SJCRH30 (cell line): ENCODE measurements at regions not wholly inside any gene's neighbourhood (a gene's known extent, or its start where the extent isn't known, plus 50 kb on each side); places are given as distances from the start of the nearest gene placed in this dataset.
"Not testable (repeated sequence)": the region's sequence is repeated elsewhere in the genome, so short reads cannot be mapped to it uniquely, and the experiment has no call there.

Experiments
- DNase-seq, 2 experiments: peaks; one replicate each; pipeline ENCODE4 v3.0.0-alpha.2; 2015 to 2020
- H3K27ac ChIP-seq: fragments of 250-450 bp; sonication (Bioruptor Pico); 2 replicates; pipeline ENCODE4 v1.5.1; 2020; ENCODE audit warnings: mild to moderate bottlenecking, moderate library complexity
- H3K27me3 ChIP-seq: fragments of 250-450 bp; sonication (Bioruptor Pico); 2 replicates; pipeline ENCODE4 v1.5.1; 2020; ENCODE audit warnings: mild to moderate bottlenecking, moderate library complexity
- H3K36me3 ChIP-seq: fragments of 250-450 bp; sonication (Bioruptor Pico); 2 replicates; pipeline ENCODE4 v1.5.1; 2020; ENCODE audit warnings: mild to moderate bottlenecking, moderate library complexity
- H3K4me1 ChIP-seq: fragments of 250-450 bp; sonication (Bioruptor Pico); 2 replicates; pipeline ENCODE4 v1.5.1; 2020; ENCODE audit warnings: mild to moderate bottlenecking, moderate library complexity
- H3K4me3 ChIP-seq: fragments of 250-450 bp; sonication (Bioruptor Pico); 2 replicates; pipeline ENCODE4 v1.5.1; 2020; ENCODE audit warnings: mild to moderate bottlenecking, moderate library complexity
- H3K9me3 ChIP-seq: fragments of 250-450 bp; sonication (Bioruptor Pico); replicated peaks from 2 replicates; pipeline ENCODE4 v1.5.1; 2020; ENCODE audit warnings: mild to moderate bottlenecking, moderate library complexity

- H3K4me1 ChIP-seq, result peaks cover 26% of the 10 kb centered on the region
- no peaks in the 10 kb centered on the region for H3K36me3 ChIP-seq
- DNase-seq, result peak; percentile 55
- H3K27ac ChIP-seq, result peak overlapping the region; percentile 40; the same call in 1 of the 2 replicates
- no peaks in the 10 kb centered on the region for H3K27me3 ChIP-seq
- no peak overlapping the region for H3K4me3 ChIP-seq
- no peaks in the 10 kb centered on the region for H3K9me3 ChIP-seq
Measured at GRCh38 chr15:66630801-66631351, 65.1 kb upstream of the LCTL start.

DNA sequence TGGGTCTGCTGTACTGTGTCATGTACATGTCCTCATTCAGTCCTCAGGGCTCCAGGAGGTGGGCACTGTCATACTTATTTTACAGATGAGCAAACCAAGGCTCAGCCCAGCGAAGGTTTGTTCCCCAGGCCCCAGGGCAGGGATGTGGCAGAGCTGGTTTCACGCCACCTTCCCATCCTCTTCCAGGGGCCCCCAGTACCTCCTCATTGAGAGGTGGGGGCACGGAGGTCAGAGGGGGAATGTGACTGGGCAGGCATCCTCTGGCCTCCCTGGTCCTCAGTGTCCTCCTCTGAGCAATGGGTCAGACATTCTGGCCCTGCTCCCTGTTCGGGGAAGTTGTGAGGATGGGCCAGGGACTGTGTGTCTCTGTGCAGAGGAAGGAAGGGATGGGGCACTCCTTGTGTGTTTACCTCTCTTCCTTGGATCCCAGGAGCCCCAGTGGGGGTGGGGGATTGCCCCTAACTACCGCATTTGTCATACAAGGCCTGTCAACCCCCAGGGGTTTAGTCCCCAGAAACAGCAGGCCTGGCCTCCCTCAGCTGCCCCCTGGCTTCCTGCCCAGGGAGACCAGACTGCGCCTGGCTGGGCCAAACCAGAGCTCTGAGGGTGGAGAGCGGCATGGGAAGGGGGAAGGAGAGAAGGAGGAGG is 65.9 kb upstream of the LCTL start:
- H3K4me3 ChIP-seq, result no peak overlapping the region
- peak overlapping the region; percentile 40; the same call in 1 of the 2 replicates for H3K27ac ChIP-seq
- H3K4me1 ChIP-seq, result peaks cover 26% of the 10 kb centered on the region
- H3K9me3 ChIP-seq, result no peaks in the 10 kb centered on the region
- H3K36me3 ChIP-seq, result no peaks in the 10 kb centered on the region
- DNase-seq, result peak; percentile 55 to 56
- no peaks in the 10 kb centered on the region for H3K27me3 ChIP-seq

GRCh38 chr15:66633041-66633937 is 67.5 kb upstream of the LCTL start:
- no peaks in the 10 kb centered on the region for H3K9me3 ChIP-seq
- no peak overlapping the region for H3K4me3 ChIP-seq
- DNase-seq, result no peak
- no peaks in the 10 kb centered on the region for H3K27me3 ChIP-seq
- H3K36me3 ChIP-seq, result no peaks in the 10 kb centered on the region
- H3K27ac ChIP-seq, result no peak overlapping the region
- peaks cover 26% of the 10 kb centered on the region for H3K4me1 ChIP-seq

DNA sequence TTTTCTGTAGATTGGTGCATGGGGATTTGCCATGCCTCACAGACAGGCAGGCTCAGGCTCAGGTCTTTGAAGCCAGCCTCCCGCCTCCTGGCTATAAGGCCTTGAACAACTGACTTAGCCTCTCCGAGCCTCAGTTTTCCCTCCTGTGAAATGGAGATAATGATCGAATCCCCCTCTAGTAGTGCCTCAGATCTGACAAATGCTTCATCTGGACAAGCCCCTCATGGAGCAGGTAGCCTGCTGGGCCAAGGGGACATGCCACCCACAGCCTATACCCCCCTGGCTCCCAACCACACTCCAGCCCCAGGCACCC is 68.1 kb upstream of the LCTL start:
- no peak for DNase-seq
- no peaks in the 10 kb centered on the region for H3K9me3 ChIP-seq
- peaks cover 26% of the 10 kb centered on the region for H3K4me1 ChIP-seq
- H3K27me3 ChIP-seq, result no peaks in the 10 kb centered on the region
- no peaks in the 10 kb centered on the region for H3K36me3 ChIP-seq
- no peak overlapping the region for H3K4me3 ChIP-seq
- no peak overlapping the region for H3K27ac ChIP-seq

DNA sequence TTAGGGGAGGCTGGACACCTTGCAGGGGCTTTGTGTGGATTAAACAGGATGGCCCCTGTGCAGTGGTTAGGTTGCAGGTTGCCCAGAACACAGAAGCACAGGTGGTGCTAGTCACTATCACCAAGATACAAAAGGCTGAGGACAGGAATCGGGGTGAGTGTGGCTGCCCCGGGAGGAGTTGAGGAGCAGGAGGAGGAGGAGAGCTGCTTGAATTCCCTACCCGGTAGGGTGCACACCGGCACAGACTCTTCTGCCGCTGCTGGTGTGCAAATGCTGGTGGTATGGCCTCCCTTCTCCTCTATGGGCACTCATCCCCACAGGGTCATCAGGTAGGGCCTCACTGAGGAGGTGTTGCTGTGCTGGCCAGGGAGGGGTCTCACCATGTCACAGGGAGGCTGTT is 67.5 kb upstream of the SMAD6 start:
- no peak for DNase-seq
- H3K4me3 ChIP-seq, result no peak overlapping the region
- H3K27ac ChIP-seq, result no peak overlapping the region
- no peaks in the 10 kb centered on the region for H3K27me3 ChIP-seq
- peaks cover 26% of the 10 kb centered on the region for H3K4me1 ChIP-seq
- no peaks in the 10 kb centered on the region for H3K9me3 ChIP-seq
- H3K36me3 ChIP-seq, result no peaks in the 10 kb centered on the region

- Histone ChIP-seq H3K4me1 (peaks cover 24% of the 10 kb centered on the region), H3K36me3 (no peaks in the 10 kb centered on the region), H3K4me3 (no peak overlapping the region), H3K27ac (no peak overlapping the region), H3K27me3 (no peaks in the 10 kb centered on the region), H3K9me3 (no peaks in the 10 kb centered on the region)
- DNase-seq, result no peak
Measured at GRCh38 chr15:66635006-66635405, 67.0 kb upstream of the SMAD6 start.

DNA sequence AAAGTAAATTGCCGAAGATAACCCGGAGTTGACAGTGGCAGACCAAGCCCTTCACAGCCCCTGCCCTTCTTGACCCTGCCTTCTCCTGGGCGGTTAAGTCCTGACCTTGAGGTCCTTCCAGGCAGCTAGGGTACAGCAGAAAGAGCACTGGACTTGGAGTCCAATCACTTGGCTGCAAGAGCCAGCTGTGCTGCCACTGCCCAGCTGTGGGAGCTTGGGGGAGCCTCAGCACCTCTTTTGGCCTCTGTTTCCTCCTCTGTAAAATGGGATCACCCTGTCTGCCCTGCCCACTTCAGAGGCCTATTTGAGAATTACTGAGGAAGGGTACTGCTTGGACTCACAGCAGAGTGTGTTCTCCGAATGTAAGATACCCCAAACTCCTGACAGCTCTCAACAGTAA is 66.2 kb upstream of the SMAD6 start:
- H3K36me3 ChIP-seq, result no peaks in the 10 kb centered on the region
- no peak for DNase-seq
- no peak overlapping the region for H3K4me3 ChIP-seq
- H3K27me3 ChIP-seq, result no peaks in the 10 kb centered on the region
- peaks cover 16% of the 10 kb centered on the region for H3K4me1 ChIP-seq
- H3K9me3 ChIP-seq, result no peaks in the 10 kb centered on the region
- no peak overlapping the region for H3K27ac ChIP-seq

- not testable (repeated sequence) for H3K36me3 ChIP-seq, H3K4me1 ChIP-seq, H3K9me3 ChIP-seq, H3K4me3 ChIP-seq, DNase-seq, H3K27ac ChIP-seq, H3K27me3 ChIP-seq
Measured at GRCh38 chr15:66637044-66637443, 65.0 kb upstream of the SMAD6 start.

- H3K27ac ChIP-seq, result no peak overlapping the region
- no peak overlapping the region for H3K4me3 ChIP-seq
- DNase-seq, result no peak
- H3K4me1 ChIP-seq, result no peaks in the 10 kb centered on the region; the same call in 1 of the 2 replicates
- H3K36me3 ChIP-seq, result no peaks in the 10 kb centered on the region
- H3K9me3 ChIP-seq, result no peaks in the 10 kb centered on the region
- H3K27me3 ChIP-seq, result no peaks in the 10 kb centered on the region
Measured at GRCh38 chr15:66638377-66638776, 63.7 kb upstream of the SMAD6 start.

DNA sequence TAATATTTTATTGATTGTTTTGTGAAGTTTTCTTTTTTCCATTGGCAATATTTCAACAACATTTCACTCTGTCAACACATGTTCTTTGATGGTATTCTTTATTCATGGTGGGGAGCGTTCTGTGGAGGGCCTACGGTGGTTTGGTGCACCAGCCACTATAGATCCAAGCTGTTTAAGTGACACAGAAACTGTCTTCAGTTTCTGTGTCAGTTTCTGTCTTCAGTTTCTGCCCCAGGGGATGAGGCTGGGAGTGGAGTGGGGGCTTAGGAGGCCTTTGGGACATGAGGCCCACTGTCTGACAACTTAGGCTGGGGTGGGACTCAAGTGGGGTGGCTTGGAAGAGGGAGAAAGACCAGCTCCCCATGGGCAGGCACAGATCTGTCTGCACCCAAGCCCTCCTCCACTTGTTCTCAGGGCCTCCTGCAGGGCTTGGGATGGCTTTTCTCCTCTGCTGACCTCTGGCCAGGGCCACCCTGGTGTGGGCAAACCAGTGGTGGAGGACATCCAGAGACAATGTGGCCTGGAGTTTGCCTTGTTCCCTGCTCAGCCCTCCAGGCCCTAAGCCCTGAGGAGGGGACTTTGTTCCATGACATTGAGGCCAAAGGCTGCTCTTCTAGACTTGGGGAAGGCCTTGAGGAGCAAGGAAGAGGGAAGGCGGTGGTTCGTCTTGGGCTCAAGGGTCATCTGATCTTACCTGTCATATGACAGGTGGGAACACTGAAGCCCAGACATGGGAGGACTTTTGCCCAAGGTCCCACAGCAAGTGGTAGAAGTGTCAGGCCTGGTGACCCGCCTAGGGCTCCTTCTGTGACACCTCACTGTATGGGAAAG is 60.3 kb upstream of the SMAD6 start:
- no peaks in the 10 kb centered on the region for H3K9me3 ChIP-seq
- no peak for DNase-seq
- no peak overlapping the region for H3K27ac ChIP-seq

GRCh38 chr15:66642514-66642913 is 59.5 kb upstream of the SMAD6 start:
- H3K27ac ChIP-seq, result no peak overlapping the region
- DNase-seq, result no peak
- H3K9me3 ChIP-seq, result no peaks in the 10 kb centered on the region
- peaks cover 2% of the 10 kb centered on the region; the same call in 1 of the 2 replicates for H3K27me3 ChIP-seq
- H3K4me1 ChIP-seq, result peaks cover 15% of the 10 kb centered on the region
- H3K4me3 ChIP-seq, result no peak overlapping the region
- H3K36me3 ChIP-seq, result no peaks in the 10 kb centered on the region

More for the DNA sequence above, 60.3 kb upstream of the SMAD6 start:
- Histone ChIP-seq H3K4me3 (no peak overlapping the region), H3K4me1 (peaks cover 15% of the 10 kb centered on the region), H3K36me3 (no peaks in the 10 kb centered on the region), H3K27me3 (no peaks in the 10 kb centered on the region)

GRCh38 chr15:66643033-66643432 is 59.0 kb upstream of the SMAD6 start:
- Histone ChIP-seq H3K9me3 (no peaks in the 10 kb centered on the region), H3K27ac (no peak overlapping the region)
- DNase-seq, result no peak

GRCh38 chr15:66644000-66644787 is 57.8 kb upstream of the SMAD6 start:
- H3K9me3 ChIP-seq, result no peaks in the 10 kb centered on the region
- no peak overlapping the region for H3K4me3 ChIP-seq
- peaks cover 17% of the 10 kb centered on the region; the same call in 1 of the 2 replicates for H3K27me3 ChIP-seq
- H3K27ac ChIP-seq, result peak overlapping the region; percentile 40
- peaks cover 15% of the 10 kb centered on the region for H3K4me1 ChIP-seq
- DNase-seq, result peak in 1 of 2 experiments; percentile 29
- H3K36me3 ChIP-seq, result no peaks in the 10 kb centered on the region

More at GRCh38 chr15:66643033-66643432, 59.0 kb upstream of the SMAD6 start:
- peaks cover 15% of the 10 kb centered on the region for H3K4me1 ChIP-seq
- H3K4me3 ChIP-seq, result no peak overlapping the region
- H3K36me3 ChIP-seq, result no peaks in the 10 kb centered on the region
- H3K27me3 ChIP-seq, result peaks cover 7% of the 10 kb centered on the region; the same call in 1 of the 2 replicates

DNA sequence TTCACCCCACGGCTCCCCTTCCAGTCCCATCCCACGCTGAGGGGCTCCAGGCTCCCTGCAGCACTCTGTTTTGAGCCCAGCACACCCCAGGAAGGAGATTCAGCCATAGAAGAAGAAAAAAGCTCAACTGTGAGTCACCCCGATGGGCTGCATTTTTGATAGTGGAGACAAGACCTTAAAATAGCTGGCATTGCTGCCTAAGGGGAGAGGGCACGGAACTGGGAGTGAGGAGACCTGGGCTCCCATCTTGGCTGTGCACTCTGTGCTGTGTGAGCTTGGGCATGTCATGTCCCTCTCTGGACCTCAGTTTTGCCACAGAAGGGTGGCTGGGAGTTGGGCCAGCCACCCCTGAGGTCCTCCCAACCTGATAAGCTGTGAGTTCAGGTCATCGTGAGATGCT is 57.2 kb upstream of the SMAD6 start:
- Histone ChIP-seq H3K9me3 (no peaks in the 10 kb centered on the region), H3K27ac (peak overlapping the region; percentile 40), H3K4me3 (no peak overlapping the region), H3K27me3 (peaks cover 22% of the 10 kb centered on the region; the same call in 1 of the 2 replicates), H3K36me3 (no peaks in the 10 kb centered on the region), H3K4me1 (peaks cover 15% of the 10 kb centered on the region)
- no peak for DNase-seq
